Activated naive CD8-positive, alpha-beta T cell treated with anti-CD3 and anti-CD28 coated beads for 36 hours (primary cell): ENCODE measurements at regions not wholly inside any gene's neighbourhood (a gene's known extent, or its start where the extent isn't known, plus 50 kb on each side); places are given as distances from the start of the nearest gene placed in this dataset.

Source experiments
- DNase-seq: peaks from one replicate; pipeline ENCODE4 v3.0.0; 2021
- H3K27ac Mint-ChIP-seq: one replicate; pipeline ENCODE4 v1.8.0; 2022; ENCODE audit warnings: mild to moderate bottlenecking, moderate library complexity, mixed read lengths
- H3K27me3 Mint-ChIP-seq: one replicate; pipeline ENCODE4 v1.8.0; 2022; ENCODE audit warnings: mild to moderate bottlenecking, mixed read lengths
- H3K36me3 Mint-ChIP-seq: one replicate; pipeline ENCODE4 v1.8.0; 2021; ENCODE audit warnings: mild to moderate bottlenecking, mixed read lengths
- H3K4me1 Mint-ChIP-seq: one replicate; pipeline ENCODE4 v1.8.0; 2021; ENCODE audit warnings: mixed read lengths
- H3K4me3 Mint-ChIP-seq: one replicate; pipeline ENCODE4 v1.8.0; 2022; ENCODE audit warnings: mild to moderate bottlenecking, moderate library complexity, mixed read lengths
- H3K9me3 Mint-ChIP-seq: one replicate; pipeline ENCODE4 v1.8.0; 2022; ENCODE audit warnings: mixed read lengths

GRCh38 chr12:77736219-77736965 lies 94.3 kb upstream of the NAV3 start:
- Mint-ChIP-seq H3K4me3 (no peak overlapping the region), H3K4me1 (no peaks in the 10 kb centered on the region)
- no peak for DNase-seq

GRCh38 chr12:77734214-77734883 lies 96.3 kb upstream of the NAV3 start:
- no peaks in the 10 kb centered on the region for H3K36me3 Mint-ChIP-seq
- H3K4me3 Mint-ChIP-seq: no peak overlapping the region
- H3K27me3 Mint-ChIP-seq: no peaks in the 10 kb centered on the region
- no peak for DNase-seq
- no peaks in the 10 kb centered on the region for H3K9me3 Mint-ChIP-seq
- H3K27ac Mint-ChIP-seq: no peak overlapping the region
- no peaks in the 10 kb centered on the region for H3K4me1 Mint-ChIP-seq

More at GRCh38 chr12:77736219-77736965, 94.3 kb upstream of the NAV3 start:
- no peaks in the 10 kb centered on the region for H3K27me3 Mint-ChIP-seq
- no peaks in the 10 kb centered on the region for H3K36me3 Mint-ChIP-seq
- H3K9me3 Mint-ChIP-seq: no peaks in the 10 kb centered on the region
- no peak overlapping the region for H3K27ac Mint-ChIP-seq

DNA sequence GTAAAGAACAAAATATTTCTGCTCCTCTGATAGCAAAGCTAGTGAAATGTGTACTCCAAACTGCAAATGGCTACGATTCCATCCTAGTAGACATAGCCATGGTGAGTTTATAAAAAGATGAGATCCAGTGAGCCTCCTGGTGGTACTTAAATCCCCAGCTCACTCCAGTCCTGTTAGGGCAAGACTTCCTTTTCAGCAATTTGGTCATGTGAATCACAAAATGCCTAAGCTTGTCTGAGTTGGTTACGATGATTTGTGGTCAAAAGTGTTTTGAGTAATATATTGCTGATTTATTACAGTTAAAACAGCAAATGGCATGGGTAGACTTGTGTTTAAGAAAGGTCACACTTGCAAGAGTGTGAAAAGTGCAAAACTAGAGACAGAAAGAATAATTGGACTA lies 102.7 kb upstream of the NAV3 start:
- H3K4me1 Mint-ChIP-seq: no peaks in the 10 kb centered on the region
- H3K9me3 Mint-ChIP-seq: no peaks in the 10 kb centered on the region
- no peak overlapping the region for H3K27ac Mint-ChIP-seq
- H3K4me3 Mint-ChIP-seq: no peak overlapping the region
- no peaks in the 10 kb centered on the region for H3K36me3 Mint-ChIP-seq
- no peak for DNase-seq
- H3K27me3 Mint-ChIP-seq: no peaks in the 10 kb centered on the region

DNA sequence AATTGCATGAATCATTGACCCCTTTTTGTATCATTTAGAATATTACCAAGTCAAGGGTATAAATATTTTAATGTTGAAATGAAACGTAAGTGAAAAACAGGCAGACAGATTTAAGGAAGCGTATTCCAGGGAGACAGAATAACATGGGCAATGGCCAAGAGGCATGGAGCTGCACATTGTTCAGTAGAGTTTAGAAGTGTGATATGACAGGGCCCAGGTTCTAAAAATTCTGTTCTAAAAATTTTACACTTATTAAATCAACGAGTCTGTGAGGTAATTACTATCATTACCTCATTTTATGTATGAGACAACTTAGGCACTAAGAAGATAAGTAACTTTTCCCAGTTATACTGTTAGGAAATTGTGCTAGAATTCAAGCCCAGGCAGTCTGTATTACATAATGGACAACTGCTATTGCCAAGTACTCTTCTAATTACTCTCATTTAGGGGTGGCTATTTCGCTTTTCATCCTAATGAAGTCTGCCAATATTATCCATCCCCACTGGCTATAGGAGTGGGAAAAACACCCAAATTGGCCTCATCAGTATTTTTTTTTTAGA lies 103.2 kb upstream of the NAV3 start:
- Mint-ChIP-seq H3K4me3 (no peak overlapping the region), H3K9me3 (no peaks in the 10 kb centered on the region), H3K36me3 (no peaks in the 10 kb centered on the region), H3K4me1 (no peaks in the 10 kb centered on the region), H3K27me3 (no peaks in the 10 kb centered on the region), H3K27ac (no peak overlapping the region)
- no peak for DNase-seq

- H3K4me3 Mint-ChIP-seq: no peak overlapping the region
- no peak overlapping the region for H3K27ac Mint-ChIP-seq
- no peaks in the 10 kb centered on the region for H3K36me3 Mint-ChIP-seq
- H3K9me3 Mint-ChIP-seq: no peaks in the 10 kb centered on the region
- H3K4me1 Mint-ChIP-seq: no peaks in the 10 kb centered on the region
- H3K27me3 Mint-ChIP-seq: no peaks in the 10 kb centered on the region
- no peak for DNase-seq
Measured at GRCh38 chr12:77725611-77726010, 105.1 kb upstream of the NAV3 start.

- Mint-ChIP-seq H3K36me3 (no peaks in the 10 kb centered on the region), H3K4me3 (no peak overlapping the region), H3K9me3 (peaks cover 3% of the 10 kb centered on the region), H3K27me3 (no peaks in the 10 kb centered on the region), H3K4me1 (no peaks in the 10 kb centered on the region), H3K27ac (no peak overlapping the region)
- no peak for DNase-seq
Measured at GRCh38 chr12:77724367-77724957, 106.2 kb upstream of the NAV3 start.

DNA sequence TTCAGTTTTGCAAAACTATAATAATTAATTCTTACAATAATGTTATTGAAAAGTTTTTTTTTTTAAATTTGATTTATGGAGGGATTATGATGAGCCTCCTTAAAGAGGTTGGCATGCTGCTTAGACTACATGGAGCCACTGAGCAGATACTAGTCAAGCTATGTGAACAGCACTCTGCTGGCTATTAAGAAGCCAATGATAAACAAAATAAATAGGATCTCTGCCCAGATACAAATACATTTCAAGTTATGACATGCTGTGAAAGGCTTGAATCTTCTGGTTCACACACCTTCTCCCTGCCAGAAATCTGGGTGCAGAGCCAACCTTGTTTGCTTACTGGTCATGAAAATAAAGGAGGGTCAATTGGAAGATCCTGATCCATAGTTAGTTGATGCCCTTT lies 107.4 kb upstream of the NAV3 start:
- no peak overlapping the region for H3K27ac Mint-ChIP-seq
- H3K27me3 Mint-ChIP-seq: no peaks in the 10 kb centered on the region
- H3K4me1 Mint-ChIP-seq: no peaks in the 10 kb centered on the region
- peaks cover 6% of the 10 kb centered on the region for H3K9me3 Mint-ChIP-seq
- DNase-seq: no peak
- no peaks in the 10 kb centered on the region for H3K36me3 Mint-ChIP-seq
- no peak overlapping the region for H3K4me3 Mint-ChIP-seq

DNA sequence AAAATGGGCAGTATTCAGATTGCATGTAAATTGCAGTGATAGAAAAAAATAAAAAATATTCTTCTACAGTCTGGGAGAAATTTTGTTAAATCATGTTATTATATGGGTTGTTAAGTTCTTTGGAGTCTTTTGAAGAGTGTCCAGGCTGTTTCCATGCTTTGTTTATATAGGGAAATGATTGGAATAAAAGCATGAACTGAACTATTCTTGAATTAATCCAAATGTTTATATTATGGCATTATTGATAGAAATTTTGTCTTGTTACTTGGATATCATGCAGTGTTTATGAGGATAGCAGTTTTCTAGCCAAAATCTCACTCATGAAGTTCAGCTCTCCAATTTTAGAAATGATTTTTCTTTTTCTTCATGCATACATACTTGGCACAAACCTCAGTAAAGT lies 108.2 kb upstream of the NAV3 start:
- H3K4me1 Mint-ChIP-seq: no peaks in the 10 kb centered on the region
- H3K27ac Mint-ChIP-seq: no peak overlapping the region
- no peaks in the 10 kb centered on the region for H3K36me3 Mint-ChIP-seq
- no peaks in the 10 kb centered on the region for H3K27me3 Mint-ChIP-seq
- peaks cover 6% of the 10 kb centered on the region for H3K9me3 Mint-ChIP-seq
- DNase-seq: no peak
- H3K4me3 Mint-ChIP-seq: no peak overlapping the region

DNA sequence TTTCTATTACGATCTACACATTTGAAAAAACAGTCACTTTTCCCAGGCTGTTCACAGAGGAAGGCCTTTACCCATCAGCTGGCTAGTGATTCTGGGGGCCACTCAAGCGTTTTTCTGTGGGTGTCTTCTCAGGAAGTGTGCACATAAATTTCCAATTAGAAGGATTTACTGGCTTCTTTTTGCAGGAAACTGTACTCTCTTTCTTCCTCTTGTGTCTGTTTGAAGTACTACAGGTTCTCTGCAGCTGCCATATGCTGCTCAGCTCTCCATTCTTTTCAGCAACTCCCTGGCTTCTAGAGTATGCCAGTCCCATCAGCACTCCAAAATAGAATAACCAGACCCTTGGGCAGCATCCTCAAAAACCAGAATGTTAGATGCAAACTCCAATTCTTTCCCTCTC lies 110.4 kb upstream of the NAV3 start:
- Mint-ChIP-seq H3K27me3 (no peaks in the 10 kb centered on the region), H3K4me3 (no peak overlapping the region), H3K36me3 (no peaks in the 10 kb centered on the region), H3K4me1 (no peaks in the 10 kb centered on the region), H3K27ac (no peak overlapping the region), H3K9me3 (peaks cover 6% of the 10 kb centered on the region)
- DNase-seq: no peak

GRCh38 chr12:77710209-77710608 lies 120.5 kb upstream of the NAV3 start:
- Mint-ChIP-seq H3K27me3 (no peaks in the 10 kb centered on the region), H3K27ac (no peak overlapping the region), H3K9me3 (peaks cover 1% of the 10 kb centered on the region), H3K36me3 (no peaks in the 10 kb centered on the region), H3K4me3 (no peak overlapping the region), H3K4me1 (no peaks in the 10 kb centered on the region)
- no peak for DNase-seq

GRCh38 chr12:77697126-77697525 lies 133.6 kb upstream of the NAV3 start:
- no peak for DNase-seq
- Mint-ChIP-seq H3K27ac (no peak overlapping the region), H3K4me1 (no peaks in the 10 kb centered on the region), H3K9me3 (no peaks in the 10 kb centered on the region), H3K4me3 (no peak overlapping the region), H3K27me3 (no peaks in the 10 kb centered on the region), H3K36me3 (no peaks in the 10 kb centered on the region)

- Mint-ChIP-seq H3K36me3 (no peaks in the 10 kb centered on the region), H3K27me3 (no peaks in the 10 kb centered on the region), H3K4me3 (no peak overlapping the region), H3K27ac (no peak overlapping the region), H3K4me1 (no peaks in the 10 kb centered on the region), H3K9me3 (no peaks in the 10 kb centered on the region)
- no peak for DNase-seq
Measured at GRCh38 chr12:77696183-77696582, 134.5 kb upstream of the NAV3 start.

DNA sequence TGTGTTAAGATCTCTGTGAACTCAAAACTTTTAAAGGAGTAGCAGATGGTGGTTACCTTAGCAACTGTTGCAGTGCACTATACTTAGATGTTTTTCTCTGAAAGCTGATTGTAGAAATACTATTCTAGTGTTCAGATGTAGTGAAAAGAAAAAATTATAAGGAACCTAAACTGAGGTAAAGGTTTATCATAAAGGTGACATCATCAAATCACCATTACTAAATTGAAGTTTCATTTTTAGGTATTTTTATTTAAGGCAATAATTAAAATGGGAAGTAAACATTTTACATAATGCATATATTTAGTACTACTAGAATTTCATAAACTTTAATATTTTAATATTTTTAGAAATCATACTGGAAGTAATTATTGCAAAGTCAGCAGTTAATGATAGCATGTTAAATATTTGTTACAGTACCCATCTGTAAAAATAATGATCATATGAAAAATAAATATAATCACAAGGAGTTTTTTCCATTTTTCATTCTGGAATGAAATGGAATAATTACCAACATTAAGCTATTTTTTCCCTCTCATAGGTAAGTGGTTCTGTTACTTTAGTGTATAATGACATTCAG lies 141.1 kb upstream of the NAV3 start:
- DNase-seq: no peak
- Mint-ChIP-seq H3K27me3 (no peaks in the 10 kb centered on the region), H3K9me3 (no peaks in the 10 kb centered on the region), H3K4me3 (no peak overlapping the region), H3K36me3 (no peaks in the 10 kb centered on the region), H3K4me1 (no peaks in the 10 kb centered on the region), H3K27ac (no peak overlapping the region)

- no peaks in the 10 kb centered on the region for H3K27me3 Mint-ChIP-seq
- no peaks in the 10 kb centered on the region for H3K36me3 Mint-ChIP-seq
- DNase-seq: no peak
- H3K27ac Mint-ChIP-seq: no peak overlapping the region
- H3K4me1 Mint-ChIP-seq: no peaks in the 10 kb centered on the region
- H3K4me3 Mint-ChIP-seq: no peak overlapping the region
- no peaks in the 10 kb centered on the region for H3K9me3 Mint-ChIP-seq
Measured at GRCh38 chr12:77687321-77687720, 143.4 kb upstream of the NAV3 start.

DNA sequence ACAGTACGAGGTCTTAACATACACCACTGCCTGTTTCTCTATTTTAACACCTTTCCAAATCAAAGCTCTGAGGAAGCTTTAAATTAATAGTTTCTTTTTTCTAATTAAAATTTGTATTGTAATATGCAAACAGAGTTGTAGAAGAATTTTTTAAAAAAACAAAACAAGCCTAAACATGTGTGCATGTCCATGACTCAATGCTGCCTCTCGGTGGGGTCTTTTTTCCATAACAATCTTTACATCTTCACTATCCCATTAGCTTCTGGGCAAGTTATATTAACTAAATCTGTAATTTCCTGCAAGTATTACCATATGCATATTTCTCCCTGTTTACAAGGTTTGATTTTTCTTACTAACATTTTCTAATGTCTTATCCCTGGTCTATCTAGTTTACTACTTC lies 143.9 kb upstream of the NAV3 start:
- Mint-ChIP-seq H3K36me3 (no peaks in the 10 kb centered on the region), H3K27me3 (no peaks in the 10 kb centered on the region), H3K9me3 (no peaks in the 10 kb centered on the region), H3K27ac (no peak overlapping the region), H3K4me1 (no peaks in the 10 kb centered on the region), H3K4me3 (no peak overlapping the region)
- DNase-seq: no peak
